ENCODE measurements at regions not wholly inside any gene's neighbourhood (a gene's known extent, or its start where the extent isn't known, plus 50 kb on each side); places are given as distances from the start of the nearest gene placed in this dataset.

GRCh38 chr21:26758083-26758880, 86.9 kb downstream of the ADAMTS1 start:
- TF ChIP-seq CTCF (IDR thresholded peaks at IDR 0.05) (no peak), EZH2 (IDR thresholded peaks at IDR 0.05; ENCODE audit: borderline replicate concordance, insufficient read depth, low read depth, low read length, poor library complexity, severe bottlenecking) (no peak)

Data from B cell (primary cell).